Left forelimb (tissue), 1 donor: ENCODE measurements at regions not wholly inside any gene's neighbourhood (a gene's known extent, or its start where the extent isn't known, plus 50 kb on each side); places are given as distances from the start of the nearest gene placed in this dataset.
"Not testable (repeated sequence)": the region's sequence is repeated elsewhere in the genome, so short reads cannot be mapped to it uniquely, and the experiment has no call there.

ENCODE experiments used
- DNase-seq: peaks from one replicate; pipeline ENCODE4 v3.0.0-alpha.2; 2018; ENCODE audit warnings: low spot score

DNA sequence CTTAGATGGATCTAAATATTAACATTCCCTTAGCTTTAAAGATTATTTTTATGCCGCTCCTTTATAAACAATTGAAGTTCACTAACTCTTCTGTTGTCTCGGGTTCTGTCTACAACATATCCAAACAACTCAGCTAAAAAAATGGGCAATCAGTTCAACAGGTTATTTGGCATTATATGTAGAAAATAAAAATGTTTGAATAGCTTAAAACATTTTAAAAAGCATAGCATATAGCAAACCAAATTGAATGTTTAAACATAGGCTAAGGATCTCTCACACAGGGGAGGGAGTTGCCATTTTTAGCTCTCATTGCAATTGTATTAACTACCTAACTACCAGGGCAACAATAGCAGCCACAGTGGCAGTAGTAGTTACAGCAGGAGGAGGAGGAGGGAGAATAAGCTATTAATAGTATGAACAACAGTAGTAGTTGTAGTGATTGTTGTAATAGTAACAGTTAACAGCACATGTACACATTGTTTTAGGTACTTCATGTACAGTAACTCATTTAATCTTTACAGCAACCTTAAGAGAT lies 404.2 kb downstream of the KCNRG start:
- DNase-seq = no peak

GRCh38 chr13:50419896-50420295 lies 404.7 kb downstream of the KCNRG start:
- DNase-seq = no peak

GRCh38 chr13:50420718-50421472 lies 405.7 kb downstream of the KCNRG start:
- DNase-seq = no peak

DNA sequence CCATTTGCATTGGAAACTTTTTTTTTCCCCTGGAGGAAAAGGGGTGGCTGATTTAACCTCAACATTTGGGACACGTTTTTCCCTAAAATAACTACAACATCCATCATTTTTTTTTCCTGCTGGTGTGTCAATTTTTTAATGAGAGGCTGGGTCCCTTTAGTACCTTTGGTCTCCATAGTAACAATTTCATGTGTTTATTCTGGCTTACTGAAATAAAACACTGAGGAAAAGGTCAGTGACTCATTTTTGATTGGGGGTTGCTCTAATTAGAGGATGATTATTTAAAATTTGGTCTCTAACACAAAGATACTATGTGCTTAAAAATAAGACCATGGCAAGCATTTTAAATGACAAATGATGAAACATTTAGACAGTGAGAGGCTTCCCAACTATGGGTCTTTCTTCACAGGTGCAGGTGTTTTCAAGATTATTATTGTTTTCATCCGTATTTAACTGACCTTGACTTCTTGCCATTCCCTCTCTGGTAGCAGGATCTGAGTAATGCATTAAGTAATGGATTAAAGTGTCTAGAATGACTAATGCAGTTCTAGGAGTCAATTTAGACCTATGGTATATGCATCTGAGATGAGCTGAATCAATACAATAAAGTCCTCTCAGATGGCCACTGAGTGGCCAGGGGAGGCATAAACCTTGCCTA lies 406.4 kb downstream of the KCNRG start:
- no peak for DNase-seq

DNA sequence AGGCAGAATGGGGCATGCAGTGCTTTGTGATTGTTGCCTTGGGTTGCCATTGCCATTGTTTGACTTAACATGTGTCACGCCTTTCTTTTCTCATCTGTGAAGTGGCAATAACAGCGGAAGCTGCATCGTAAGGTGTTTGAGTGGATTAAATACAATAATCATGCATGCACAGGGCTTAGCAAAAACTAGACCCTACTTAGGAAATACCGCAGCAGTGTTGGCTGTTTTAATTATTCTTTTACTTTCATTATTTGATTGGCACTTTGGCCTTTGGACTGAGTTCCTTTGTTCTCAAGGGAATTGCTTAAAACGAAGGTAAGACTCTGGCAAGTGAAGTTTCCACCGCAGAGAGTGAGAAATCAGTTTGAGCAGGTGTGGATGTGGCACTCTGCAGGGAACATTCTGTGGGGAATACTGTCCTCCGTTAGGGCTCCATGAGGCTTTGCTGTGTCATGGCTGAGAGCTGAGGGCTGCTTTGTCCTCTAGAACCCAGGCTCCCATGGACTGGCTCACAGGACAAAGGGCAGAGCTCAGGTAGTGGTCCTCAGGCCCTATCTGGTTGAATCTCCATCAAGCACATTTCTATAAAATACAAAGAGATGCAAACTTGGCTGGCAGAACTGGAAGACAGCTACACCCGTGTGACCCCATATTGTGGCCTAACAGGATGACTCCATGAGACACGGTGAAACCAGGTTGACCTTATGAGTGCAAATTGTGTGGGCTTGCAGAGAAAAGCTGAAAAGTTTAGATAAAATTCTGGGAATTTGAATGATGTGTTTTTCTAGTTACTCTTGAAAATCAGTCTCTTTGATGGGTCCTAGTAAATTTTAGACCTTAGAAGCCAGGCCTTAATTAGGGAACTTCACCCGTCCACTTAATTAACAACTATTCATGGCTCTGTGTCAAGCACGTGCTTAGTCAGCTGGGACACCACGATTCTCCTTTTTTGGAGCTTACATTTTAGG lies 407.2 kb downstream of the KCNRG start:
- DNase-seq = no peak

GRCh38 chr13:50424993-50425392 lies 409.7 kb downstream of the KCNRG start:
- no peak for DNase-seq

- DNase-seq = no peak
Observed at GRCh38 chr13:50425772-50426171, 410.5 kb downstream of the KCNRG start.

GRCh38 chr13:50426927-50427326 lies 411.7 kb downstream of the KCNRG start:
- no peak for DNase-seq

DNA sequence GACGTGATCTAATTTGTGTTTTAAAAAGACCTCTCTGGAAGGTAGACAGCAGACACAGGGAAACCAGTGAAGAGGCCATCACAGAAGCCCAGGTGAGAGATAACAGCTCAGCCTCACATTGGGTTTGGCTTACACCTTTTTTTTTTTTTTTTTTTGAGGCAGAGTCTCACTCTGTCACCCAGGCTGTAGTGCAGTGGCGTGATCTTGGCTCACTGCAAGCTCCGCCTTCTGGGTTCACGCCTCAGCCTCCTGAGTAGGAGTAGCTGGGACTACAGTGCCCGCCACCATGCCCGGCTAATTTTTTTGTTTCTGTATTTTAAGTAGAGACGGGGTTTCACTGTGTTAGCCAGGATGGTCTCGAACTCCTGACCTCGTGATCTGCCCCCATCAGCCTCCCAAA lies 412.3 kb downstream of the KCNRG start:
- DNase-seq = not testable (repeated sequence)

GRCh38 chr13:50428183-50428877 lies 413.1 kb downstream of the KCNRG start:
- DNase-seq = no peak

DNA sequence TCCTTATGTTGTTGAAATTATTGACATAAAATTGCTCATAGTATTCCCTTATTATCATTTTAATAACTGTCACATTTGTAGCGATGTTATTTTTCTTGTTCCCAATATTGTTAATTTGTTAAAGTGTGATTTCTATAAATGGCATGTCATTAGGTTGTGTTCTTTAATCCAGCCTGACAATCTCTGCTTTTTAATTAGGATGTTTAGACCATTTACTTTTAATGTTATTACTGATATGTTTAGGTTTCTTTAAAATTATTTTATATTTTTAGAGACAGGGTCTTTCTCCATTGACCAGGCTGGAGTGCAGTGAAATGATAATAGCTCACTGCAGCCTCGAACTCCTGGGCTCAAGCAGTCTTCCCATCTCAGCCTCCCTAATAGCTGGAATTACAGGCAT lies 408.5 kb downstream of the DLEU7 start:
- DNase-seq = no peak

DNA sequence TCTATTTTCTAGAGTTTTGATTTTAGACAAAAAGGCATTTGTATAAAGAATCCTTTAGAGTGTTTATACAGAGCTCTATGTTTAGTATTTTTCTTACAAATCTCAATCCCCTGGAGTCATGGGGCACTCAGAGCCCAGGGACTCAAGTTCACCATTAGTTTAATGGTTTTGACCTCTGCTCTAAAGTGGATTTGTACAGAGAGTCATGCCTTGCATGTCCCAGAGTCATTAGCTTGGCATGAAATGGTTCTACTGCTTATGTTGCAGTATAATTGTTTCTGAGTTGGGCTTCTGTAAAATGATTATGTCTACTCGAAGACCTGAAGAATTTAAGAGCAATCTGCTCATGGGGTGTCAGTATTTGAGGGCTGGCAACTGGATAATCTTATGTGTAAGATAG lies 406.2 kb downstream of the DLEU7 start:
- DNase-seq = no peak

DNA sequence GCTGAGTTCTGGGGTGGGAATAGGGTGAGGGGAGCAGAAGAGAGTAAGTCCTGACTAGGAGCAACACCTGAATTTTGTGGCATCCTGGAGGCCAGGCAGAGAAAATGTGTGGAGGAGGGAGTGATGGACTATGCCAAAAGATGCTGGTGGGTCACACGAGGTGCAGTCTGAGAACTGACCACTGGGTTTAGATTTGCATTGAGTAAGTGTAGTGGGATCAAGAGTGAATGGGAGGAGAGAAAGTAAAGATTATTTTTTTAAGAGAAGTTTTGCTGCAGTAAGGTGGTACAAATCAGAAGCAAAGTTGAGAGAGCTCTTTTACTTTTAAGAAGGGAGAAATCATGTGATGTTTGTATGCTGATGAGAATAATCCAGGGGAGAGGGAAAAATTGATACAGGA lies 405.1 kb downstream of the DLEU7 start:
- no peak for DNase-seq

DNA sequence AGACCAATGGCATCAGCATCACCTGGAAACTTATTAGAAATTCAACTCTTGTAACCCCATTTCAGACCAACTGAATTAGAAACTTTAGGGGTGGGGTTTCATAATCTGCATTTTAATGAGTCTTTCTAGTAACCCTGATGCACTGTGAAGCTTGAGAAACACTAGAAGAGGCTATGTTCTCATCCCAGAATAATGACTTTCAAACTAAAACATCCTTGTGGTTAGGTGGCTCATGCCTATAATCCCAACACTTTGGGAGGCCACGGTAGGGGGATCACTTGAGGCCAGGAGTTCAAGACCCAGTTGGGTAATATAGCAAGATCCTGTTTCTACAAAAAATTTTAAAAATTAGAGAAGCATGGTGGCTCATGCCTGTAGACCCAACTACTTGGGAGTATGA lies 402.4 kb downstream of the DLEU7 start:
- no peak for DNase-seq

GRCh38 chr13:50444726-50445125 lies 398.8 kb downstream of the DLEU7 start:
- no peak for DNase-seq

DNA sequence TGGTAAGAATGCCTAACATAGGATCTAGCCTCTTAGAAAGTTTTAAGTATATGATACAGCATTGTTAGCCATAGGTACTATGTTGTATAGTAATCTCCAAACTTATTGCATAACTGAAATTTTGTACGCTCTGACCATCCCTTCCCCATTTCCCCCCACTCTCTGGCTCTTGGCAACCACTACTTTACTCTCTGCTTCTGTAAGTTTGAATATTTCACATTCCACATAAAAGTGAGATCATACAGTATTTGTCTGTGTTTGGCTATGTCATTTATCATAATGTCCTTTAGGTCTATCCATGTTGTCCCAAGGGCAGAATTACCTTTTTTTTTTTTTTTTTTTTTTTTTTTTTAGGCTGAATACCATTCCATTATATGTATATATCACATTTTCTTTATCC lies 396.9 kb downstream of the DLEU7 start:
- DNase-seq = no peak

DNA sequence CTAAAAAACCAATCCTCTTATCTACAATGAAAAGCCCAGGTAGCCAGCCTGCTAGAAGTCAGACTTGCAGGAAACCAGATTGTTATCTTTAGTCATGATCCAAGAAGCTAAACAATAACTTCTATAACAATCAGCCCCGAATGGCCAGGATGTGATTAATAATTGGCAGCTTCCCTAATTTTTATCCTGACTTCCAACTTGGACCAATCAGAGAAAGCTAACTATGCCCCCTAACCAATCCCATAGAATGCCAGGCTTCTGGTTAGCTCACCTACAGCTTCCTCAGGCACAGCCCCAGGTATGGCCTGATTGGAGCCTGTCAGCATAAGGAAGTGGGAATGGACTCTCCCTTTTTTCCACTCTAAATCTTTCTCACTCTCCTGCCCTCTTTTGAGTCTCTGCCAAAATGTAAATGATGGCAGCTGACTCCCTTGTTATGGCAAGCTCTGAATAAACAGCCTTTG lies 394.9 kb downstream of the DLEU7 start:
- no peak for DNase-seq

DNA sequence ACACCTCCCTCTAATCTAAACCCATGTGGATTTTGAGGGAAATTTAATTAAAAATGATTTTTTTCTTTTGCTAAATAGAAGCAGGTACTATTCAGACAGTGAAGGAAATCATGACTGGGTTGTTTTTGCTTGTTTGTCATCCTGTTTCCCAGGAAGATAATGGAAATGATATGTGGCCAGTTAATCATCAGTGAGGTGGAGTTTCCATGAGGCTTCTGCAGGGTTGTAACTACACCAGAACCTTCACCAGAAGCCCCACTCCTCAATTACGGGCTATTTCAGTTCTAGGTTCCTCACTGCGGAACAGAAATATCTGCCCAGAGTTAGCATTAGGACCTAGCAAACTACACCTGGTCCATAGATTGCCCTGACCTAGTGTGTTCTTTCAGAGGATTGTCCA lies 394.0 kb downstream of the DLEU7 start:
- DNase-seq = no peak

DNA sequence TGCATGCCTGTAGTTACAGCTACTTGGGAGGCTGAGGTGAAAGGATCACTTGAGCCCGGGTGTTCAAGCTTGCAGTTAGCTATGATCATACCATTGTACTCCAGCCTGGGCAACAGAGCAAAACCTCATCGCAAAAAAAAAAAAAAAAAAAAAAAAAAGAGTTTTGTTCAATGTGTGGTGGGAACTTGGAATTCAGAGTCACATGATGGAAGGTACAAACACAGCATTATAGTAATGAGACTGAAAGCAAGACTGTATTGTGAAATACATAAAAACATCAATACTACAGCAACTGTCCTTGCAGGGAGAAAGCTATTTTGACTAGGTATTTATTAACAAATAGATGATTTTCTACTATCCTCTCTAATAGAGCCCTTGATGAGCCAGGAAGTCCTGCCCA lies 393.2 kb downstream of the DLEU7 start:
- no peak for DNase-seq

- DNase-seq = no peak
Observed at GRCh38 chr13:50451609-50452008, 391.9 kb downstream of the DLEU7 start.

DNA sequence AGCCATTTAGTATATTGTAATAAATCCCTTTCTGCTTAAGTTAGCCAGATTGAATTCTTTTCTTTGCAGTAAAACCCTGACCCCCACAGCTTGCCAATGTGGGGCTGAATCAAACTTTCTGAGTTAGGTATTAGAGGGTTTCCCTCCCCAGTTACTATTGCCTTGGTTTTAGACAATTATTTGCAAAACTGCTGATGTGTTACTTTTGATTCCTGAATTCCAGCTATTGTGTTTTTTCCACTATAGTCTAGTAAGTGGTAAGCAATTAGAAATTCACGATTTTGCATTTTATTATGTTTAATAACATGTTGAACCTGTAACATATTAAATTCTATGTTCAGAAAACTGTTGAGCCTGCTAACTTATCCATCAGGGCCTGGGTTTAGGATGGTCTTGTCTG lies 391.5 kb downstream of the DLEU7 start:
- no peak for DNase-seq

DNA sequence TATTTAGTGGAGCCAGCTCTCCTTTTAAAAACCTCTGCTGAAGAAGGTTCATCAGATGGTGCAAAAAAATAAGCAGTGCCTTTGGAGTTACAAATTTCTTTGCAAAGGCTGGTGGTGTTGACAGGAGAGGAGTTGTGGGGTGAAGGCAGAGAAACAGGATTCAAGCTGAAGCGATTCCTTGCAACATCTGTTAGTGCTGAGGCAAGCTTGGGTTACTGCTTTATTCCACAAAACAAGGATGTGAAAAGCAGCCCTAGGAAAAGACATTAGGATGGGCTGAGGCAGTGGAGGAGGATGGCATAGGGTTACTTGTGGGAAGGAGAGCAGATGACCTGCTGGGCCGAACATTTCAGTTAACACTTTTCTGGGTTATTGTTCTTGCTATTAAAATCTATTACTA lies 390.7 kb downstream of the DLEU7 start:
- no peak for DNase-seq
